ENCODE measurements at regions not wholly inside any gene's neighbourhood (a gene's known extent, or its start where the extent isn't known, plus 50 kb on each side); places are given as distances from the start of the nearest gene placed in this dataset.
A peak's percentile ranks its signal among the peaks of the same experiment; 100 is the strongest.

- Histone ChIP-seq H3K27ac (no peak overlapping the region), H3K4me3 (no peak overlapping the region), H3K9me3 (no peaks in the 10 kb centered on the region), H3K27me3 (no peaks in the 10 kb centered on the region), H3K4me1 (no peaks in the 10 kb centered on the region), H3K36me3 (no peaks in the 10 kb centered on the region)
- intact Hi-C loops (cut with DNase I) = no loop called here
- TF ChIP-seq POLR2A (IDR thresholded peaks at IDR 0.05) (no peak), CTCF (IDR thresholded peaks at IDR 0.05) (no peak)
- 96 to 98% (median 97%) methylated on average over 22 to 29 of the region's 29 CpGs for WGBS, 4 donors
- peak in 1 of 4 donors; percentile 36 for ATAC-seq
- peak in 1 of 5 donors; percentile 61 for DNase-seq
Measured at GRCh38 chr6:90947184-90948064, 360.6 kb upstream of the MAP3K7 start.

- DNase-seq (no peak), ATAC-seq (no peak)
- H3K27ac ChIP-seq = no peak overlapping the region
- no peaks in the 10 kb centered on the region for H3K27me3 ChIP-seq
- peaks cover 0 to 4% (median 0%) of the 10 kb centered on the region in 12 donors for H3K4me1 ChIP-seq
- 83 to 87% (median 85%) methylated on average over 7 of the region's 7 CpGs for WGBS, 4 donors
- H3K4me3 ChIP-seq = no peak overlapping the region
- no peak for TF ChIP-seq CTCF (IDR thresholded peaks at IDR 0.05)
- no peak for TF ChIP-seq POLR2A (IDR thresholded peaks at IDR 0.05)
- intact Hi-C loops (cut with DNase I) = no loop called here
- no peaks in the 10 kb centered on the region for H3K9me3 ChIP-seq
- H3K36me3 ChIP-seq = no peaks in the 10 kb centered on the region
Measured at GRCh38 chr6:90941885-90942284, 355.0 kb upstream of the MAP3K7 start.

- intact Hi-C loops (cut with DNase I) = no loop called here
- Histone ChIP-seq H3K4me3 (no peak overlapping the region), H3K27ac (no peak overlapping the region), H3K4me1 (peaks cover 0 to 4% (median 0%) of the 10 kb centered on the region in 12 donors), H3K36me3 (no peaks in the 10 kb centered on the region), H3K9me3 (no peaks in the 10 kb centered on the region), H3K27me3 (no peaks in the 10 kb centered on the region)
- ATAC-seq = peak in 3 of 4 donors; percentile 57 to 71 (median 70)
- TF ChIP-seq CTCF (IDR thresholded peaks at IDR 0.05) (peak; percentile 26 to 65 (median 50)), POLR2A (IDR thresholded peaks at IDR 0.05) (no peak)
- WGBS, 4 donors = 23 to 34% (median 27%) methylated on average over 5 of the region's 5 CpGs
- no peak for DNase-seq
Measured at GRCh38 chr6:90940812-90941481, 354.1 kb upstream of the MAP3K7 start.

- 36 to 54% (median 51%) methylated on average over 1 of the region's 1 CpG for WGBS, 4 donors
- Histone ChIP-seq H3K4me1 (peaks cover 0 to 4% (median 0%) of the 10 kb centered on the region in 12 donors), H3K36me3 (no peaks in the 10 kb centered on the region), H3K27ac (no peak overlapping the region), H3K27me3 (no peaks in the 10 kb centered on the region), H3K9me3 (no peaks in the 10 kb centered on the region), H3K4me3 (no peak overlapping the region)
- ATAC-seq (no peak), DNase-seq (no peak)
- TF ChIP-seq CTCF (IDR thresholded peaks at IDR 0.05) (no peak), POLR2A (IDR thresholded peaks at IDR 0.05) (no peak)
- intact Hi-C loops (cut with DNase I) = no loop called here
Measured at GRCh38 chr6:90939906-90940305, 353.0 kb upstream of the MAP3K7 start.
